Loucy (cell line): ENCODE measurements at regions not wholly inside any gene's neighbourhood (a gene's known extent, or its start where the extent isn't known, plus 50 kb on each side); places are given as distances from the start of the nearest gene placed in this dataset.

Source experiments
- H2AFZ ChIP-seq: fragments of 200-600 bp; sonication (generic); 2 replicates; pipeline ENCODE4 v1.6.0; 2016; ENCODE audit warnings: antibody characterized with exemption, mild to moderate bottlenecking, low read length, moderate library complexity
- H3F3A ChIP-seq: fragments of 200-600 bp; 2 replicates; pipeline ENCODE4 v1.6.0; 2016; ENCODE audit warnings: antibody characterized with exemption, low read depth, mild to moderate bottlenecking
- H3K27me3 ChIP-seq: fragments of 200-600 bp; sonication (generic); 2 replicates; pipeline ENCODE4 v1.6.1; 2014; ENCODE audit warnings: low read length, mild to moderate bottlenecking; ENCODE audit not compliant: insufficient read depth, poor library complexity, severe bottlenecking
- H3K36me3 ChIP-seq: fragments of 200-600 bp; sonication (generic); 2 replicates; pipeline ENCODE4 v1.6.1; 2016; ENCODE audit warnings: low read length; ENCODE audit not compliant: insufficient read depth
- H3K4me1 ChIP-seq: fragments of 200-600 bp; sonication (generic); 2 replicates; pipeline ENCODE4 v1.5.1; 2014; ENCODE audit warnings: low read length, mild to moderate bottlenecking; ENCODE audit not compliant: insufficient read depth, poor library complexity, severe bottlenecking
- H3K4me2 ChIP-seq: fragments of 200-600 bp; sonication (generic); 2 replicates; pipeline ENCODE4 v1.6.0; 2014; ENCODE audit warnings: antibody characterized with exemption, low read length, low read depth, mild to moderate bottlenecking; ENCODE audit not compliant: poor library complexity, severe bottlenecking
- H3K4me3 ChIP-seq: fragments of 200-600 bp; sonication (generic); 2 replicates; pipeline ENCODE4 v1.5.1; 2014; ENCODE audit warnings: low read length, mild to moderate bottlenecking, mixed read lengths; ENCODE audit not compliant: poor library complexity, severe bottlenecking
- H3K79me2 ChIP-seq: fragments of 200-600 bp; sonication (generic); 2 replicates; pipeline ENCODE4 v1.6.1; 2014; ENCODE audit warnings: low read length; ENCODE audit not compliant: insufficient read depth
- H3K9ac ChIP-seq: fragments of 200-600 bp; sonication (generic); 2 replicates; pipeline ENCODE4 v1.6.0; 2014; ENCODE audit warnings: mild to moderate bottlenecking, low read depth, low read length, moderate library complexity; ENCODE audit not compliant: poor library complexity, severe bottlenecking
- H3K9me2 ChIP-seq: fragments of 200-600 bp; sonication (generic); replicated peaks from 2 replicates; pipeline ENCODE4 v1.6.1; 2016; ENCODE audit warnings: low read depth, low read length, mixed read lengths
- H3K9me3 ChIP-seq: fragments of 200-600 bp; sonication (generic); 2 replicates; pipeline ENCODE4 v1.6.1; 2014; ENCODE audit warnings: mild to moderate bottlenecking, antibody characterized with exemption, low read length, low read depth; ENCODE audit not compliant: insufficient read depth
- H4K20me1 ChIP-seq: fragments of 200-600 bp; sonication (generic); 2 replicates; pipeline ENCODE4 v1.6.0; 2014; ENCODE audit warnings: antibody characterized with exemption, low read length, mild to moderate bottlenecking; ENCODE audit not compliant: insufficient read depth, poor library complexity, severe bottlenecking
- EZH2phosphoT487 ChIP-seq: fragments of 200-600 bp; IDR thresholded peaks from 2 replicates; pipeline ENCODE4 v1.6.1; 2018; ENCODE audit warnings: antibody characterized with exemption, mild to moderate bottlenecking, moderate library complexity, borderline replicate concordance
- TF ChIP-seq, protein P1 (sequence below): fragments of 200-600 bp; sonication (generic); conservative IDR thresholded peaks from 2 replicates; pipeline ENCODE4 v1.5.1; 2014; ENCODE audit warnings: mild to moderate bottlenecking, antibody characterized with exemption, low read length

DNA sequence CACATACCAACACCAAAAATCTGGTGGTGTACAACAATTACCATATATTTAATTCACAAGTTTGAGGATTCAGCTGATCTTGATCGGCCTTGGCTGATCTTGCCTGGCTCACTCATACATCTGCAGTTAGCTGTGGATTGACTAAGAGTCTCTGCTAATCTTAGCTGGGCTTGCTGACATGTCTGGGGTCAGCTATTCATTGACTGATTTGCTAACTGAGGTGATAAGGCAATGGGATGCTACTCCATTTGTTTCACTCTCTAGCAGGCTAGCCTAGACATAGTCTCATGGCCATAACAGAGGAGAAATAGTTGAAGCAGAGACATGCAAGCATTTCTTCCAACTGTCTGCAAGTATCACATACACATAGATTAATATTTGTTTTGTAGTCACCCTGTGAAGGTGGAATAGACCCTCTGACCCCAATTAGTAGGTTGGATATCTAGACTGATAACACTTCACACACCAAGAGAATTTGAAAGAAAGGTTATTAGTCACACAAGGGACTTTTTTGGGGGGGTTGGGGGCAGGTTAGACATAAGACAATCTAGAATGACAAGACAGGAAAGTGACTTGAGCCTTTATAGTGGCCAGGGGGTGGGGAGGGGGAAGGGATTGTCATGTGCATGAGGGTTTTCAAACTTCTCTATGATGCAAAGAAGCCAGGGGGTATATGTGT, 142.3 kb downstream of the BARHL2 start:
- Histone ChIP-seq H3K4me3 (no peak overlapping the region), H3K9me3 (no peaks in the 10 kb centered on the region), H3K4me1 (no peaks in the 10 kb centered on the region), H3F3A (no peaks in the 10 kb centered on the region), H3K36me3 (no peaks in the 10 kb centered on the region), H3K79me2 (no peaks in the 10 kb centered on the region), H3K27me3 (no peaks in the 10 kb centered on the region), H2AFZ (no peak overlapping the region), H4K20me1 (no peaks in the 10 kb centered on the region), H3K4me2 (no peak overlapping the region), H3K9me2 (no peaks in the 10 kb centered on the region), H3K9ac (no peak overlapping the region)
- TF ChIP-seq, protein P1, sequence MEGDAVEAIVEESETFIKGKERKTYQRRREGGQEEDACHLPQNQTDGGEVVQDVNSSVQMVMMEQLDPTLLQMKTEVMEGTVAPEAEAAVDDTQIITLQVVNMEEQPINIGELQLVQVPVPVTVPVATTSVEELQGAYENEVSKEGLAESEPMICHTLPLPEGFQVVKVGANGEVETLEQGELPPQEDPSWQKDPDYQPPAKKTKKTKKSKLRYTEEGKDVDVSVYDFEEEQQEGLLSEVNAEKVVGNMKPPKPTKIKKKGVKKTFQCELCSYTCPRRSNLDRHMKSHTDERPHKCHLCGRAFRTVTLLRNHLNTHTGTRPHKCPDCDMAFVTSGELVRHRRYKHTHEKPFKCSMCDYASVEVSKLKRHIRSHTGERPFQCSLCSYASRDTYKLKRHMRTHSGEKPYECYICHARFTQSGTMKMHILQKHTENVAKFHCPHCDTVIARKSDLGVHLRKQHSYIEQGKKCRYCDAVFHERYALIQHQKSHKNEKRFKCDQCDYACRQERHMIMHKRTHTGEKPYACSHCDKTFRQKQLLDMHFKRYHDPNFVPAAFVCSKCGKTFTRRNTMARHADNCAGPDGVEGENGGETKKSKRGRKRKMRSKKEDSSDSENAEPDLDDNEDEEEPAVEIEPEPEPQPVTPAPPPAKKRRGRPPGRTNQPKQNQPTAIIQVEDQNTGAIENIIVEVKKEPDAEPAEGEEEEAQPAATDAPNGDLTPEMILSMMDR, result no peak
- TF ChIP-seq EZH2phosphoT487, result no peak

DNA sequence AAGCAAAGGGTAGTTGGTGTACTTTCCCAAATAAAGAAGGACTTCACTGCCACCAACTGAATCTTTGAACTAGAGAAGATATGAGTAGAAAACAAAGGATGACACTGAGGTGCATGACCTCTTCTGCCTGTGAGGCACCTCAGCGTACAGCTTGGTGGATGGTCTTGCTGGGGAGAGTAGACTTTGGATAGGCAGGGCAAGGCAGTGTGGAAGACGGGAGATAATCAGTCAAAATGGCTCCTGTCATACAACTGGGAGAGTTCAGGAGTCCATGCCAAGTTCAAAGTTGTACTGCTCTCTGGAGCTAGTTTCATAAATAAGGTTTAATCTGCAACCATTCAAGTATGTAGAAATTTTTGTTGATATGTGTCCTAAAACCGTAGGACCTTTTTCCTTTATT, 143.4 kb downstream of the BARHL2 start:
- Histone ChIP-seq H3K4me3 (no peak overlapping the region), H3F3A (no peaks in the 10 kb centered on the region), H3K4me1 (no peaks in the 10 kb centered on the region), H3K36me3 (no peaks in the 10 kb centered on the region), H3K9me3 (no peaks in the 10 kb centered on the region), H3K79me2 (no peaks in the 10 kb centered on the region), H2AFZ (no peak overlapping the region), H3K9me2 (no peaks in the 10 kb centered on the region), H3K9ac (no peak overlapping the region), H3K4me2 (no peak overlapping the region), H3K27me3 (no peaks in the 10 kb centered on the region), H4K20me1 (no peaks in the 10 kb centered on the region)
- TF ChIP-seq, protein P1, result no peak
- TF ChIP-seq EZH2phosphoT487, result no peak

DNA sequence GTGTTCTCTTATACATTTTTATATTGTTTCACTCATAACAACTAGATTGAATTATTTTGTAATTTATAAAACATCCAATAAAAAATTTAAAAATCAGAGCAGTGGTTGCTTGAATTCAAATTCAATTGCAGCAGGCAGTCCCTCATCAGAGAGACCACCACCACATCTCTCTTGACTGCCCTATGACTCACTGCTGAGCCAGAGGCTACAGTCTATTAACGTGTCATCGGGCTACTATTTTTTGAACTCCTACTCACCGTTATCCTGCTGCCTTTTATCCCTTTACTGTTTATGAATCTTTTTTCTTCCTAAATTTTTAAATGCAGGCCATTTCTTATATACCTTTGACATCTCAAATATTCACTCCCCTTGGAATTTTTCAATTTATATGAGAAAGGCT, 144.7 kb downstream of the BARHL2 start:
- no peaks in the 10 kb centered on the region for H3K9me2 ChIP-seq
- H3K79me2 ChIP-seq, result no peaks in the 10 kb centered on the region
- no peak overlapping the region for H2AFZ ChIP-seq
- H3K4me2 ChIP-seq, result no peak overlapping the region
- H3K27me3 ChIP-seq, result no peaks in the 10 kb centered on the region
- TF ChIP-seq, protein P1, result no peak
- no peak for TF ChIP-seq EZH2phosphoT487
- H3F3A ChIP-seq, result no peaks in the 10 kb centered on the region
- H3K9me3 ChIP-seq, result no peaks in the 10 kb centered on the region
- no peaks in the 10 kb centered on the region for H3K4me1 ChIP-seq
- H4K20me1 ChIP-seq, result no peaks in the 10 kb centered on the region
- no peak overlapping the region for H3K4me3 ChIP-seq
- H3K9ac ChIP-seq, result no peak overlapping the region
- no peaks in the 10 kb centered on the region for H3K36me3 ChIP-seq
